ENCODE measurements at regions not wholly inside any gene's neighbourhood (a gene's known extent, or its start where the extent isn't known, plus 50 kb on each side); places are given as distances from the start of the nearest gene placed in this dataset.
A peak's percentile ranks its signal among the peaks of the same experiment; 100 is the strongest.

- DNase-seq: no peak
Measured at GRCh38 chr2:150705767-150706166, 218.3 kb upstream of the RND3 start.

- no peak for DNase-seq
Measured at GRCh38 chr2:150705357-150705756, 217.9 kb upstream of the RND3 start.

- no peak for DNase-seq
Measured at GRCh38 chr2:150702791-150703190, 215.3 kb upstream of the RND3 start.

GRCh38 chr2:150700666-150701580 lies 213.5 kb upstream of the RND3 start:
- peak; percentile 64 for DNase-seq

GRCh38 chr2:150699218-150699617 lies 211.8 kb upstream of the RND3 start:
- no peak for DNase-seq

GRCh38 chr2:150698016-150698661 lies 210.7 kb upstream of the RND3 start:
- DNase-seq: no peak

- no peak for DNase-seq
Measured at GRCh38 chr2:150697596-150697995, 210.1 kb upstream of the RND3 start.

GRCh38 chr2:150695451-150696135 lies 208.1 kb upstream of the RND3 start:
- DNase-seq: no peak

GRCh38 chr2:150693556-150693955 lies 206.1 kb upstream of the RND3 start:
- DNase-seq: no peak

GRCh38 chr2:150690870-150691269 lies 203.4 kb upstream of the RND3 start:
- DNase-seq: no peak

GRCh38 chr2:150690261-150690660 lies 202.8 kb upstream of the RND3 start:
- DNase-seq: no peak

- DNase-seq: no peak
Measured at GRCh38 chr2:150689590-150689989, 202.1 kb upstream of the RND3 start.

- no peak for DNase-seq
Measured at GRCh38 chr2:150688016-150688415, 200.5 kb upstream of the RND3 start.

GRCh38 chr2:150686391-150686790 lies 198.9 kb upstream of the RND3 start:
- DNase-seq: no peak

GRCh38 chr2:150681120-150681804 lies 193.8 kb upstream of the RND3 start:
- no peak for DNase-seq

- no peak for DNase-seq
Measured at GRCh38 chr2:150679456-150680120, 192.1 kb upstream of the RND3 start.

GRCh38 chr2:150677551-150677950 lies 190.1 kb upstream of the RND3 start:
- DNase-seq: no peak

- no peak for DNase-seq
Measured at GRCh38 chr2:150676747-150677383, 189.4 kb upstream of the RND3 start.

GRCh38 chr2:150675807-150676206 lies 188.3 kb upstream of the RND3 start:
- DNase-seq: no peak

GRCh38 chr2:150674283-150674682 lies 186.8 kb upstream of the RND3 start:
- no peak for DNase-seq

- DNase-seq: no peak
Measured at GRCh38 chr2:150672311-150672710, 184.8 kb upstream of the RND3 start.
